HG03469 (cell line): ENCODE measurements at regions not wholly inside any gene's neighbourhood (a gene's known extent, or its start where the extent isn't known, plus 50 kb on each side); places are given as distances from the start of the nearest gene placed in this dataset.

Experiments
- ATAC-seq: cut with Tn5 transposase; IDR thresholded peaks from one replicate; pipeline ENCODE4 v1.9.1; 2021; ENCODE audit warnings: mild to moderate bottlenecking, moderate library complexity, moderate number of reproducible peaks; ENCODE audit not compliant: unreplicated experiment

DNA sequence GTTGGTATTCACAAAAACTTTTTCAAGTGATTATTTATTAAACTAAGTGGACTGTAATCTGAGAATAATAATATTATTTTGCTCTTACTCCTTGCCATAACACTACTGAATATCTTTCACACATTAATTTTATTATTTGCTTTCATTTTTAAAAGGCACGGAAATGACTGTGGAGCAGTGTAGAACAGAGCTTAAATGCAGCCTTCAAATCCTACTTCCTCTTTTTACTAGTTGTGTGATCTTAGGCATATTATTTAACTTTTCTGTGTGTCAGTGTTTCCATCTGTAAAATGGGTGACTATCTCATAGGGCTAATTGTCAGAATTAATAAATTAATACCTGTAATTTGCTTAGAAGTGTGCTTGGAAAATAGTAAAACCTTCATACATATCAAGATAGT, 55.5 kb upstream of the SLC8A1 start:
- peak; percentile 92 for ATAC-seq

DNA sequence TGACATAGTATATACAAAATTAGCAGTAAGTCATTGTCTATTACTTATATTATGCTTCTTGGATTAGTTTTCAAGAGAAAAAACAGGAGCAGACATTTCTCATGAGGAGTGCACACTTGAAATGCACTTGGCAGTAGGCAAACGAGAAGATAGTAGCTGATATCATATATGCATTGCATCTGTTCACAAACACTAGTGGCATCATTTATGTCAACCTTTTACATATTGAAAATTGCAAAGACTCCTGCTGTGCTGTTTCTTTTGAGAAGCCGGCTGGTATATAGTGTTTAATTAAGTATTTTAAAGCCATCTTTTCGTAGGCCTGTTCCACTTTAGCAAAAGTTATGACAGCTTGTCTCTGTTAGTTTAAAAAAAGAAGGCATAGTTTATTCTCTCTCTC, 58.4 kb upstream of the SLC8A1 start:
- no peak for ATAC-seq

DNA sequence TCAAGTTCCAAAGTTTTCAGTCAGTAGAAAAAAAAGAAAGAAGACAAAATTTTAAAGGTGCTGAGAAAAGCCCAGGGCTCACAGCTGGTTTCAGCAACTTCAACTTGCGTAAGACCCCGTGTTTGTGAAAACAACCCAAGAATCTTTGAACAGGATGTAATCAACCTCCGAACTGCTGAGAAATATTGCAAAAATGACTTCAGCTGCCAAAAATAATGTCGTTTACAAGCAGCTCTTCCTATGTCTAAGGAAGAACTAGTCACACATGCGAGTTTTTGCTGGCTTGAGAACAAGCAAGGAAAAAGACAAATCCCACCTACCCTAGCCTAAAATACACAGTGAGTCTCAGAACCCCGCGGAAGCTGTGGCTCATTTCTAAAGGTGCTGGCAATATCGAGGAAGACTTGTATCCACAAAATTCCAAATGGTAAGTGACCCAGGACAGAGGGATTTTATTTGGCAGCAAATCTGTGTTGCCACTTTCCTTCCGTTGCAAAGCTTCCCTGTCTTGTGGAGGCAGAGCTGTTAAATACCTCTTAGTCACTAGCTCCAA, 59.8 kb upstream of the SLC8A1 start:
- no peak for ATAC-seq

DNA sequence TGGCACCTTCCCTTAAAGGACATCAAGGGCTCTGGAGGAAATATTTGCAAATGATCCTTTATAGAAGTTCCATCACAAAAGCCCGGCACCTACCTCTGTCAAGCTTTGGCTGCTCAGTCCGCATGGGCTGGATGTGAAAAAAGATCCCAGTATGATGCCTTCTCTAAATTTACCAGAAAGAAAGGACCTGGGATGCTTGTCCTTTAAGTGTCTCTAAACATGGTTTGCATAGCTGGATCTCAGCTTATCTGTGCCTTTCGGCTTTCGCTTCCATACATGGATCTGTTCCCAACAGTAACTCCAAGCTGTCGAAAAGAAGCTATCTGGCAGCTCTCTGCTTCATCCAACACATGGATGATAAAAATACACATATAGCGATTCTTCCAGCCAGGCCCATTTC, 60.4 kb upstream of the SLC8A1 start:
- ATAC-seq: no peak

DNA sequence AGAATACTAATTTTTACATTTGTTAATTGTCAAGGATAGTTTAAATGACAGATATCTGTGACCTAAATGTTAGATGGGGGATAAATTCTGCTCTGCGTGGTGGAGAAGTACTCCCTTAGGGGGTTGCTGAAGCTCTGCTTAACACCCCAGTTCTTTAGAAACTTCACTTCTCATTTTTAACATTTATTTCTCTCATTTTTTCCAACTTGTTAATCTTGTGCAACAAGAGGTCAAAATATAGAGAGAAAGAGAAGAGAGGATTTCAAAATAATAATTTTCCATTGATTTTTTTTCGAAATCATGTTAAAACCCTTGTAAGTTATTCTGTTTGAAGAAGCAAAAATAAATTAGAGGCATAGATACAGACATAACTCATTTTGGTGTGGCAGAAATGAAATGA, 61.3 kb upstream of the SLC8A1 start:
- ATAC-seq: no peak

DNA sequence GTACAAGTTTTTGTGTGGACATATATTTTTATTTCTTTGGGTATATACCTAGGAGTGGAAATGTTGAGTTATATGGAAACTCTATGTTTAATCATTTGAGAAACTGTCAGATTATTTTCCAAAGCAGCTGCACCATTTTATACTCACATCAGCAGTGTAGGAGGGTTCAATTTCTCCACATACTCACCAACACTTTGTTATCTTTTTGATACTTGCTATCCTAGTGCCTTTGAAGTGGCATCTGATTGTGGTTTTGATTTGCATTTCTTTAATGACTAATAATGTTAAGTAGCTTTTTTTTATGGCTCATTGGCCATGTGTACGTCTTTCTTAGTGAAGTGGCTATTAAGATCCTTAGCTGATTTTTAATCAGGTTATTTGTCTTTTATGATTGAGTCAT, 64.7 kb upstream of the SLC8A1 start:
- no peak for ATAC-seq

DNA sequence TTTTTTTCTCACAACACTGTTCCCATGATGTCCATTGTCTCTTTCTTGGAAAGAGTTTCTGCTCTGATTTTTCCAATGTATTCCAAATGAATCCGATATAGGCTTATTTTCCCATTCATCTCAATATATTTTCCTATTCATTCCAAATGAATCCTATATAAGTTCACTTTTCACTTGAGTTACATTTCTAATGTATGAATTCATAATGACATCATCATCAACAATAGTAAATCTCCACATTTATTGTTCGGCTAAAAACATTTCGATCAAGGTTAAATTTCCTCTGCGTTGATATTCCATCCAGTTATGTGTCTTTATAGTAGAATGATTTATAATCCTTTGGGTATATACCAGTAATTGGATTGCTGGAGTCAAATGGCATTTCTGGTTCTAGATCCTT, 76.7 kb upstream of the SLC8A1 start:
- no peak for ATAC-seq

DNA sequence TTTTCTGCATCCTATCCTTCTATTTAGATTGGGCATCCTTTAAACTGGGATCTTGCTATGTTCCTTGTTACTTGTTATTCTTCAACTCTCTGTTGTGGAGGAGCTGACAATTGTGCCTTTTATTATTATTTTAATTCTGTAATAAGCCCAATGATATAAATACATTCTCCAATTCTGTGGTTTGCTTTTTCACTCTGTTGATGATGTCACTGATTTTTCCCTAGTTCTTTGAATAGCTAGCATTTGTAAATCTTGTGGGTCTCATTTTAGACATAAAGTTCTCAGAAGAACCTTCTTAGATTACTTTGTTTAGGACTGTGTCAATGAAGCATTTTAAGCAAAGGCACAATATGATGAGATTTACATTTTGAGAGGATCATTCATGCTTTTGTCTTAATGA, 79.5 kb upstream of the SLC8A1 start:
- no peak for ATAC-seq

DNA sequence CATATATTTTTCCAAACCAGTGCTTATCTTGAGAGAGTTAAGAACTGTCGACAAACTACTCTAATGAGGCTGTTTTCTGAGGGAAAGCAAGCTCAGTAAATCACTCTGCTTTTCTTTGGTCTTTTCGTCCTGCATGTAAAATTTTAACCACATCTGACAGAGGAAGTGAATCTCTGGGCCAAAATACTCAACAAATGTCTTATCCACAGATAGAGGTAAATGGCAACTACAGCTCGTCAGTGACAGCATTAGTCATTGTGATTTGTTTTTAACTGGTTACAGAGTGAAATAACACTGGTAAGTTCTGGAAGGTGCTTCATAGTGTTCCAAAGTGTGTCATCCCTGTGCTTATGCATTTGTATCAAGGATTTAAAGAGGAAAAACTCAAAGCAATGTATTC, 82.6 kb upstream of the SLC8A1 start:
- no peak for ATAC-seq

DNA sequence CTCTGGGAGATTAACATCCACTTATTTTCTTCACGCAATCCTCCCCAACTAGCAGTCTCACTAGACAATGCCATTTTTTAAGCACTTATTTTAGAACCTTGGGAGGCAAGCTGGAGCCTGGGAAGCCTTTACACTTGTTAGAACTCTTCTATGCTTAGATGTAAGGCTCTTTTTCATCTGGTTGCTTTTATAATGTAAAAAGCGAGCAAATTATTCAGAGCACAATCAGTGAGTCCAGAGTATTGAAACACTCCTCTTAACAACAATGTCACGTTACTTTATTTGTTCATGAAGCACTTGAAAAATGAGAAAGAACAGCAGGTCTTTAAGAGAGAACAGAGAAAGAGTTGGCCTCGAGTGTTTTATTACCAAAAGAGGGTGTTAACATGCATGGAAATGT, 84.1 kb upstream of the SLC8A1 start:
- ATAC-seq: no peak

DNA sequence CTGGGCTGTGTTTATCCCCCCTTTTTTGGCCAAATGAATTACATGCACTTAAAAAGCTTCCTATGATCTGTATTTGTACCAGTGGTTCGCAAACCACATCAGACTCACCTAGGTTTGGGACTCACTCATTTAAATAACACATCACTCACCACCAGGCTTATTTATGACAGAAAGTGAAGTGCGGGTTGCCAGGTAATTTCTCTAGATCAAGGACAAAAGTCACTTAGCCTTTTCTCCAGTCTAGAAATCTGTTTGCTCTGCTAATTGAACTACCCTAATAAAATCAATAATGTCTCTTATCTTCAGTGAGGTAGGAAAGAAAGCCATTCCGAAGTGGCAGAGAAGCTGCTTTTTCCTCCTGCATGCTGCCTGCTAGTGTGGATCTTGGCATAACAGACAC, 88.1 kb upstream of the SLC8A1 start:
- ATAC-seq: no peak

DNA sequence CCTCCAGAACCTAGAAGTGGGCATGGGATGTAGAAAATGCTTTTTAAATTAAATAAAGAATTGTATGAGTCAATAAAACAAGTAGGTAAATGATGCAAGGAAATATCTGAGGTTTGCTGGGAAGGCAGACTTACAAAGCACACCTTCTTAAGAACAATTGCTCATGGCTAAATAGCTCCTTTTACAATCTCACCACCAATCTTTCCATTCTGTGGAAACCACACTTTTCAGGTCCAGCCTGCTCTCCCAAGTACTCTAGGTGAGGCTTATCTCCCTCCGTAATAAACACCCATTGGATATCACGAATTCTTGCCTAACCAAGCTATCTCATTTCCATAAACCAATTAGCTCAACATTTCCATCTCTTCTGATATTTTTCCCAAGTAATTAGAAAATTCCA, 91.5 kb upstream of the SLC8A1 start:
- ATAC-seq: no peak

DNA sequence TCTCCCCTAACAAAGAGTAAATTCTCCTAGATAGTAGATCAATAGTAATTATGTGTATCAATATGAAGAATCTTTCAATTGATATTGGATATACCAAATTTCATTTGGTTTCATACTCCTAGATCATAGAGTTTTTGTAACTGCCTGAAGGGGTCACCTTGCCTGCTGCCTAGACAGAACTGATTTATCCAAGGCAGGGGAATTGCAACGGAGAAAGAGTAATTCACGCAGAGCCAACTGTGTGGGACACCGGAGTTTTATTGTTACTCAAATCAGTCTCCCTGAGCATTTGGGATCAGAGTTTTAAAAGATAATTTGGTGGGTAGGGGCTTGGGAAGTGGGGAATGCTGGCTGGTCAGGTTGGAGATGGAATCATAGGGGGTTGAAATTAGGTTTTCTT, 92.2 kb upstream of the SLC8A1 start:
- ATAC-seq: no peak

DNA sequence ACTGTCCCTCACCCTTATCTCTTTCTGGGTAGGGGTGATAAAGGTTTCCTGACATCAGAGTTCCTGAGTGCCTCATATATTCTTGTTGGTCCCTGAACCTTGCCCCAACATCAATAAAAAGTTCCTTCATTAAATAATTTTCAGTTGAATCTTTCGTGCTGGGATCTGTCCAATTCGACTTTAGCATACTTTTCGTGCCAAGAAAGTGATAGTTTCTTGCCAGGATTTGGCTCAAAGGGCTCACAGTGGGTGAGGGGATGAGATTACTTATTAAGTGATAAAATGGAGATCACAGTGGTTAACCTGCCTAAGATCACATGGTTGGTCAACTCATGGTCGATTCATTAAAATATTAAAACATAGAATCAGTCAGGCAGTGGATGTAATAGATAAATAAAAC, 93.8 kb upstream of the SLC8A1 start:
- ATAC-seq: no peak

DNA sequence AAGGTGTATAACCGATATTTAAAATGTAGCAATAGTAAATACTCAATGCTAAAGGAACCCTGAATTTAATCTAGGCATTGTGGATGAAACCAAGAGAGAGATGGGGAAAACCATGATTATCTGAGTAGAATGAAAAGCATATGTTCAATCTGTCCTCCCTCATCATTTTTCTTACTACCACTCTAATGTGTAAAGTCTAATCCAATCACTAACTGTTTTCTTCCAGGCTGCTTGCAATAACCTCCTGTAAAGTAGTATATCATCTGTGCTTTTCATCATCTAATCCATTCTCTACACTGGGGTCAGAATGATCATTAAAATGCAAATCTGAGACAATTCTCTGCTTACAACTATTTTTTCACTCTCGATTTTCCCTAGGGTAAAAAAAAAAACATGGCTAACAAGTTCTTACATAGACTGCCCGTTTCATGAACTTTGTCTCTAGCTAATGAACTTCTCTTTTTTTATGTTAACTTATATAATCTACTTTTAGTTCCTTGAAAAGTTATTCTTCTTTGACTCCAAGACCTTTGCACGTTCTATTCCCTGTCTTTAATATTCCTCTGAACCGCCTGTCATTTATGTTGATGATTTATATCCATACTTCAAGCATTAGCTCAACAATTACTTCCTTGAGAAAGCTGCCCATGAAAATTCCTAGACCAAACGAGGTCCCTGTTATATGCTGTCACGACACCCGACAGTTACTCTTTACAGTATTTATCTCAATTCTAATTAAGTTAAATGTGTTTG, 94.7 kb upstream of the SLC8A1 start:
- no peak for ATAC-seq

DNA sequence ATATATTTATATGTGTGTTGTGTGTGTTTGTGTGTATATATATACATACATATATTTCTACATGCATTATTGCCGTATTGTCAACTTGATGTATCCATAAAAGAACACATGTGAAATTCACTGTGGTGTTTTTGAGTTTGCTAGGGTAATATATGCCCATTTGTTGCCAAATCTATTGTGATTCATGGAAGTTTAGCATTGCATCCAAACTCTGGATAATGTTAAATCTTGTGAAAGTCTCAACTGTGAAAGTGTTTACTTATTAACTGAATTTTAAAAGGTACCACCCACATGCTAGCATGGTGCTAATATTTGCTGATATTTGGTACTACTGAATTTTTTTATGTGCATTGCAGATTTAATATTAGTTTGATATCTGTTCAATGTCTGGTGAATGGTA, 96.6 kb upstream of the SLC8A1 start:
- ATAC-seq: no peak

DNA sequence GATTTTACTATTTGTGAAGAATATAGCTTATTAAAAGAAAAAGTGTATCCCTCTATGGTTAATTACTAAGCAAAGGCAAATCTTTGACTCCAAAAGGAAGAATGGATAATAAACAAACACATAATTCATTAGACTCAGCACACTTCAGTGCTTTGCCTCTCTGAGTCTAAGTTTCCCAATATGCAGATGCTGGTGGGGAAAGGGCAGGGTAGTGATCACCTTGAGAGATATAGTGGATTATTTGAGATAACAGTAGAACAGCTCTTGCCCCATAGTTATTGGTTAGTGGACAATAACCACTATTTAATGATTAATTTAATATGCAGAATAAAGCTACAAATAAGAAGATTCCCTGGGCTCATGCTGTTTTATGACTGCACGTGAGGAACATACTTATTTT, 98.2 kb upstream of the SLC8A1 start:
- no peak for ATAC-seq

DNA sequence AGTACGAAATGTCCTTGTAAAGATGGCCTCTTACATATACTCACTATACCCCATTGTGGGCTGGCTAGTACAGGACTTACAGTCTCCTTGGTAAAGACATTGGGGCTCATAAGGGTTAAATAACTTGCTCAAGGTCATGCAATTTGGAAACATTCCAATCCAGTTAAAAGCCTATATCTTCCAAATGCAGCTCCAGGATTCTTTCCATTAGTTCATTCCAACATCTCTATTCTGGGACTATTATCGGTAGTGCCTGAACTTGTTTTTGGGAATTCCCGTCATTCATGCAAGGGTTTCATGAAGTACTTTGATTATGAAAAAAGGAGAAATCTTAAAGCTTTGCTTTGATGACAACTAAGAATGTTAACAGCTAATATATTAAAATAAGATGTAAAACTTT, 99.2 kb upstream of the SLC8A1 start:
- no peak for ATAC-seq

DNA sequence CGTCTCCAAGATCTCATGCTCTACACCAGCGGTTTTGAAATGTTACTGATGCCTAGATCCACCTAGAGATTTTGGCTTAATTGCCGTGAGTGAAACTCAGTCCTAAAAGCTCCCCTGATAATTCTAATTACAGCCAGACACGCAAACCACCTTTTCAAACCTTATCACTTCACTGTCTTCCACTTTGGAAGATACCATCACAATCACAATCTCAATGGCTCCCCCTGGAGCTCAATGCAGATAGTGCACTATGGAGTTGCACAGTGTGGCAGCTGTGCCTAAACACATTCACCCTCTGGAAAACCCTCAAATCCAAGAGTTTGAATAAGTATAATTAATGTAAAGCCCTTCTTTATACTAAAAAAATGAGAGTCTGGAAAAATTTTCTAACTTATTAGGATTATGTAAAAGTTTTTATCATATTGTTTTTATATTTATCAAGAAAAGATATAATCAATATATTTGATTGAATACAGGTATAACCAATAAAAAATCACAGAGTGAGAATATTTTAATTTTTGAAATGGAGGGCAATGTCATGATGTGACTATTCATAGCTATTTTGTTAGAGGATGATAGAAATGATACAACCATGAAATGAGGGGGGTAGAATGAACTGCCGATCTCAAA, 102.9 kb upstream of the SLC8A1 start:
- ATAC-seq: peak; percentile 91

DNA sequence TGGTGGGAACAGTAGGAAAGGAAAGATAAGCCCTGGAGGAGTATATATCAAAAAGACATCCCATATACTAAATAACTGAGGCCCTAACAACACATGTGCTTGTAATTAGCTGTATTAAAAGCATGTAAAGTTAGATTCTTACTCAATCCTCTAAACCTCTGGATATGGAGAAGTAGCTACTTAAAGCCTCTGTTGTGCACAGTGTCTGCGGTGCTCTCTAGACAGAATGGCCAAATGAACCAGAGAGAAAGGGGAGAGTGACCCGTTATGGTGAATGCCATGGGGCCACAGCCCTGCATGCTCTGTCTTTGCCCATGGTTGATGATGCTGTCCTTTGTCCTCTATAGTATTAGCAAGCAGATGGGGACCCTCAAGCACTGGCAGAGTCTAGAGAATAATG, 104.4 kb upstream of the SLC8A1 start:
- ATAC-seq: no peak

DNA sequence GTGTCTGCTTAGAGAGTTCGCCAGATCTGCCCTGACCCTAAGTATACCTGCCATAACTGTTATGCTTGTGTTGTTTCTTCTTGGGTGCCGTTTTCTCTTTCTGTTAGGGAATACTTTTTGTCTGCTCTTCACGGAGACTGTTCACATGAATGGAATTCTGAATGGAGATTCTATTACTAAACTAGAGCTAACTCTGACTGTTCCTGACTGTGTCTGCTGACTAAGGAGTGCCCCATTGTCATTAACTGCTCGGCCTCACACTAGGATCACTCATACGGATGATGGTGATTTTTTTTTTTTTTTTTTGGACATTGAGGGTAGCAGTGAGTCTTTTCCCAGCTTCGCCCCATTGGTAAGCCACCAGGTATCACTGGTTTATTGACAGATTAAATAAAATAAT, 104.8 kb upstream of the SLC8A1 start:
- no peak for ATAC-seq

DNA sequence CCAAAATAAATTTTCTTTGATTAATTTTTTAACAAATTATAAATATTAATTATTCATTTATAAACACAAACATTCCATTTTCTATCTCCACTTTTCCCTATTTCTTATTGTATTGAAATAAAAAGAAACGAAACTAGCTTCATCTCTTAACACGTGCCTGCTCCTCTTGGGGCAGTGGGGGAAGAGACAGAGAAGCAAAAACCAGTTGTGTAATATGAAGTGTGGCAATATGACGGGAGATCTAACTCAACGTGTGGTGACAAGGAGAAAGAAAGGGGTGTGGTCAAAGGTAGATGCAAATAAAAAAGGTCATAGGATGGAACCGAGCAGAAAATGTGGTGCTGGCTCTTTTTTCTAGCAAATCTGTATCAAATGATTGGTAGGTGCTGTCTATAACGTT, 106.9 kb upstream of the SLC8A1 start:
- no peak for ATAC-seq

DNA sequence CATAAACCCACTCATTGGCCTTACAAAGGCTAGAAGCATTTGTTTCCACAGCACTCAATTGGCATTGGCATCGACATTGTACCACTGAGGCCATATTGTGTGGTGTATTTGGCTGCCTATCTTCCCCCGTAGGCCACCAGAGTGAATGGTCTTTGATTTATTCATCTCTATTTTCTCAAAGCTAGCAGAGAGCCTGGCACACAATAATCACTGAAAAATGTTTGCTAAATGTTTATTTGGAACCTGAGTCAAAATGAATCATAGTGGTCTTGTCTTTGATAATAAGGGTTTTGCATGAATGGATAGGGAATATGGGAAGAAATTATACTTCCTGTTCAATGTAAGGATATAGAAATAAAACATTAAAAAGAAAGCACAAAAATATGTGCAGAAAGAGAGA, 107.3 kb upstream of the SLC8A1 start:
- ATAC-seq: no peak
